Gastrocnemius medialis (tissue), 4 donors: ENCODE measurements at regions not wholly inside any gene's neighbourhood (a gene's known extent, or its start where the extent isn't known, plus 50 kb on each side); places are given as distances from the start of the nearest gene placed in this dataset.
A peak's percentile ranks its signal among the peaks of the same experiment; 100 is the strongest.

Experiments
- ATAC-seq, 2 donors: fragments of 150-250 bp; one replicate each; pipeline ENCODE4 v1.9.1; 2016
- DNase-seq, 2 donors: peaks; one replicate each; pipeline ENCODE4 v3.0.0-alpha.2; 2019
- H3K27ac ChIP-seq, 4 donors: fragments of 200-600 bp; sonication (generic); 1 replicate in 1 of 4; 2 replicates in 3 of 4; pipeline ENCODE4 v1.5.1; 2016 to 2018; ENCODE audit warnings: mild to moderate bottlenecking in 2 of 4, moderate library complexity in 1 of 4
- H3K27me3 ChIP-seq, 3 donors: fragments of 200-600 bp; sonication (generic) in 2 of 3; 1 replicate in 1 of 3; 2 replicates in 2 of 3; pipeline versions ENCODE4 v1.5.1 to v1.6.0; 2016 to 2019; ENCODE audit warnings: mild to moderate bottlenecking in 1 of 3, moderate library complexity in 1 of 3
- H3K36me3 ChIP-seq, 2 donors: fragments of 200-600 bp; sonication (generic) in 1 of 2; one replicate each; pipeline ENCODE4 v1.5.1; 2017 to 2018
- H3K4me1 ChIP-seq, 2 donors: fragments of 200-600 bp; sonication (generic) in 1 of 2; one replicate each; pipeline ENCODE4 v1.5.1; 2016 to 2017; ENCODE audit warnings: mild to moderate bottlenecking in 2 of 2
- H3K4me3 ChIP-seq, 4 donors: fragments of 200-600 bp; sonication (generic) in 3 of 4; 1 replicate in 1 of 4; 2 replicates in 3 of 4; pipeline ENCODE4 v1.5.1; 2016 to 2019; ENCODE audit warnings: mild to moderate bottlenecking in 2 of 4
- H3K9me3 ChIP-seq, 3 donors: fragments of 200-600 bp; sonication (generic) in 2 of 3; 1 replicate in 1 of 3; 2 replicates in 2 of 3; pipeline ENCODE4 v1.5.1; 2016 to 2019
- POLR2A ChIP-seq, 2 donors: fragments of 450-650 bp; IDR thresholded peaks; one replicate each; pipeline ENCODE4 v1.6.1; 2017; ENCODE audit warnings: antibody characterized with exemption in 2 of 2, mild to moderate bottlenecking in 2 of 2, moderate library complexity in 2 of 2
- in situ Hi-C, 4 donors: fragments of 200-750 bp; cut with MboI; loops; one replicate each; pipeline versions ENCODE4 v1.15.0 to v1.8.0; 2017; ENCODE audit warnings: low sequenced_read_pairs in 4 of 4
- intact Hi-C: fragments of 100-400 bp; cut with DNase I; formaldehyde crosslinking; loops from one replicate; pipeline ENCODE4 v1.15.1; 2023; ENCODE audit warnings: low total_unique reads
- TF ChIP-seq, protein P1 (sequence below), 5 experiments: fragments of 450-650 bp in 3 of 5; fragments of 200-600 bp in 2 of 5; sonication (generic) in 2 of 5; IDR thresholded peaks in 4 of 5; conservative IDR thresholded peaks in 1 of 5; 1 replicate in 4 of 5; 2 replicates in 1 of 5; pipeline ENCODE4 v1.5.1; 2016 to 2019; ENCODE audit warnings: antibody characterized with exemption in 5 of 5, mild to moderate bottlenecking in 3 of 5, moderate library complexity in 3 of 5

DNA sequence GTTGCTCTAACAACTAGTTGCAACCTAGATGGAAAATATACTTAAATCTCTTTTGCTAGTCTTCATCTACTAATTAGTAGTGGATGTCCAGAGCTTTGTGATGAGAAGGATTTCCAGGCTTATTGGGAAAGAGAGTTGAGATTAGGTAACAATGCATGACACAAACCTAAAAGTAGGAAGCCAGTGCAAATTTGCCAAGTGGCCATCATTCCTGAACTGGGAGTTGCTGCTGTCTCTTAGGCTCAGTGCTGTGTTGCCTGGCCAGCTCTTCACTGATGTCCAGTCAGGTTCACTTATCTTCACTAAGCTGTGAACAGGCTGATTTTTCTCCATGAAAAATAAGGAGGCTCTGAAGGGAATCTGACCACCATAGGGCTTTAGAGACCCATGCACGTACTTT is 105.6 kb upstream of the AMOT start:
- DNase-seq: peak in 1 of 2 donors; percentile 16
- H3K4me3 ChIP-seq: no peak overlapping the region
- ATAC-seq: peak in 1 of 2 donors; percentile 39
- intact Hi-C loops: no loop called here
- no peaks in the 10 kb centered on the region for H3K36me3 ChIP-seq
- TF ChIP-seq POLR2A (IDR thresholded peaks at IDR 0.05): no peak
- TF ChIP-seq, protein P1, sequence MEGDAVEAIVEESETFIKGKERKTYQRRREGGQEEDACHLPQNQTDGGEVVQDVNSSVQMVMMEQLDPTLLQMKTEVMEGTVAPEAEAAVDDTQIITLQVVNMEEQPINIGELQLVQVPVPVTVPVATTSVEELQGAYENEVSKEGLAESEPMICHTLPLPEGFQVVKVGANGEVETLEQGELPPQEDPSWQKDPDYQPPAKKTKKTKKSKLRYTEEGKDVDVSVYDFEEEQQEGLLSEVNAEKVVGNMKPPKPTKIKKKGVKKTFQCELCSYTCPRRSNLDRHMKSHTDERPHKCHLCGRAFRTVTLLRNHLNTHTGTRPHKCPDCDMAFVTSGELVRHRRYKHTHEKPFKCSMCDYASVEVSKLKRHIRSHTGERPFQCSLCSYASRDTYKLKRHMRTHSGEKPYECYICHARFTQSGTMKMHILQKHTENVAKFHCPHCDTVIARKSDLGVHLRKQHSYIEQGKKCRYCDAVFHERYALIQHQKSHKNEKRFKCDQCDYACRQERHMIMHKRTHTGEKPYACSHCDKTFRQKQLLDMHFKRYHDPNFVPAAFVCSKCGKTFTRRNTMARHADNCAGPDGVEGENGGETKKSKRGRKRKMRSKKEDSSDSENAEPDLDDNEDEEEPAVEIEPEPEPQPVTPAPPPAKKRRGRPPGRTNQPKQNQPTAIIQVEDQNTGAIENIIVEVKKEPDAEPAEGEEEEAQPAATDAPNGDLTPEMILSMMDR (IDR thresholded peaks at IDR 0.05 in 4 of 5, conservative IDR thresholded peaks at IDR 0.05 in 1 of 5): no peak
- no peaks in the 10 kb centered on the region for H3K27me3 ChIP-seq
- H3K27ac ChIP-seq: no peak overlapping the region
- no peaks in the 10 kb centered on the region for H3K9me3 ChIP-seq
- in situ Hi-C loops: no loop called here
- H3K4me1 ChIP-seq: peaks cover 0 to 10% of the 10 kb centered on the region in 2 donors

DNA sequence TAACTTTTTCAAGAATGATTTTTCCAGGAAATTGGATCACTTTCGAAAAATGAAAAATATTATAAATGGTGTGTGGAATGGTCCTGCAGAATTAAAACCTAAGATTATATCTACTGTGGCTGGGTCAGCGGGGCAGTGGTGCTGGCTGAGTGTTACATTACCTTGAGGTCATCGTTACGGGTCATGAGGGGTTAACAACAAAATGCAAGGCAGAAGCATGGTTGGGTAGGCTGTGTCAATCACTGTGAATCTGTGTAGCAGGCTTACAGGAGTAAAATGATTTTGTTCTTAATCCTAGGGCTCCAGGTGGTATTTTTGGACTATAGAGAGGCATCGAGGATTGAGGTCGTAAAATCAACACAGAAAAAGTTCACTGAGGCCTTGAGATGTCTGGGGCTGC is 105.2 kb upstream of the AMOT start:
- H3K27ac ChIP-seq: no peak overlapping the region
- intact Hi-C loops (no loop called here), in situ Hi-C loops (no loop called here)
- no peaks in the 10 kb centered on the region for H3K36me3 ChIP-seq
- no peaks in the 10 kb centered on the region for H3K27me3 ChIP-seq
- no peak overlapping the region for H3K4me3 ChIP-seq
- no peaks in the 10 kb centered on the region for H3K9me3 ChIP-seq
- ATAC-seq (no peak), DNase-seq (no peak)
- TF ChIP-seq POLR2A (IDR thresholded peaks at IDR 0.05): no peak
- TF ChIP-seq, protein P1 (IDR thresholded peaks at IDR 0.05 in 4 of 5, conservative IDR thresholded peaks at IDR 0.05 in 1 of 5): no peak
- peaks cover 0 to 10% of the 10 kb centered on the region in 2 donors for H3K4me1 ChIP-seq

DNA sequence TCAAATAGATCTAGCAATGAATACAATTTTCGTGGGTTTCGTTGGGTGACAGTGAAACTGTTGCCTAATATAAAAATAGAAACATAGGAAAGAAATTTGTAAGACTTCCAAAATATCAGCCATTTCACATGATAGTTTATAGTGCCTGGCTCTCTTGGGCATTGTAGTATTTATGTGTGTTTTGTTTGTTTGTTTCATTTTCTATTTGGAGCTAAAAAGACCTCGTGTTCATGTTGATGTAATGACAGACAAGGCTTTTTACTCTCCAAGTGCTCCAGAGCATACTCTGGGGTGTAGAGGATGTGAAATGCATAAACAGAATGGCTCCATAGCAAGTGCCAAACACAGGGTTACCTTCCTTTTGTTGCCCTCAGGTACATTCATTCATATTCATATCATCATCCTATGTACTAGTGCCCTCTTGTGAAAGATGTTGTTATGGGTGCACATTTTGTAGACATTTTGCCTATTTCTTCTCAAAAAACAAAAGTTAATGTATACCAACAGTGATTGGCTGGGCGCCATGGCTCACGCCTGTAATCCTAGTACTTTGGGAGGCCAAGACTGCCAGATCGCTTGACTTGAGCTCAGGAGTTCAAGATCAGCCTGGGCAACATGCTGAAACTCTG is 100.7 kb upstream of the AMOT start:
- Histone ChIP-seq H3K36me3 (no peaks in the 10 kb centered on the region), H3K27me3 (no peaks in the 10 kb centered on the region), H3K9me3 (no peaks in the 10 kb centered on the region), H3K4me3 (peak overlapping the region in 2 of 4 donors; percentile 5 to 27), H3K27ac (no peak overlapping the region), H3K4me1 (no peaks in the 10 kb centered on the region)
- ATAC-seq (peak in 1 of 2 donors; percentile 50), DNase-seq (no peak)
- TF ChIP-seq, protein P1 (IDR thresholded peaks at IDR 0.05 in 4 of 5, conservative IDR thresholded peaks at IDR 0.05 in 1 of 5): no peak
- TF ChIP-seq POLR2A (IDR thresholded peaks at IDR 0.05): no peak
- intact Hi-C loops: no loop called here
- in situ Hi-C loops: no loop called here

DNA sequence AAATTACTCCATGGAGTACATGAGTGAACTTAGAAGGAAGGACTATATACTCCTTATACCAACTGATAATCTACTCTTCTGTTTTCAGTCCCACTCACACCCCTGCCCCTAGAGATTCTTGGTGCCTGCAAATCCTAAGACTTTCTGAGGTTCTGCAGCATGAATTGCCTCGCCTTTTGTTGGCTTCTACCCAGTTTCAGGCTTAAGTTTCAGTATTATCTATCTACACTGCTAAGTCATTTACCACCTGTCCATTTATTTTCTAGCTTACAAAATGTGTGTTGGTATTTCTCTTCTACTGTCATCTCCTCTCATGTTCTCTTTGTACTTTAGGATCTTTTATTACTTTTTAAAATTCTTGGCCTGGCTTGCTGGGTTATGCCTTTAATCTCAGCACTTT is 94.4 kb upstream of the AMOT start:
- Histone ChIP-seq H3K4me1 (no peaks in the 10 kb centered on the region), H3K27me3 (no peaks in the 10 kb centered on the region), H3K27ac (peak overlapping the region in 1 of 4 donors; percentile 35), H3K36me3 (no peaks in the 10 kb centered on the region), H3K4me3 (no peak overlapping the region), H3K9me3 (no peaks in the 10 kb centered on the region)
- ATAC-seq (no peak), DNase-seq (no peak)
- intact Hi-C loops: loop anchor here (10.0 kb wide), 2 partner anchors 170 to 260 kb away; partner anchors contain the start of gene LHFPL1
- TF ChIP-seq POLR2A (IDR thresholded peaks at IDR 0.05): no peak
- TF ChIP-seq, protein P1 (IDR thresholded peaks at IDR 0.05 in 4 of 5, conservative IDR thresholded peaks at IDR 0.05 in 1 of 5): no peak
- in situ Hi-C loops: no loop called here
